CD8-positive, alpha-beta memory T cell (primary cell): ENCODE measurements at regions not wholly inside any gene's neighbourhood (a gene's known extent, or its start where the extent isn't known, plus 50 kb on each side); places are given as distances from the start of the nearest gene placed in this dataset.

Source experiments
- CTCF ChIA-PET: fragments of 350-600 bp; sonication (Branson Sonifier 250); formaldehyde crosslinking; loops from one replicate; lab custom pipeline; 2021; ENCODE audit warnings: antibody characterized with exemption; lab: Charles Lee
- POLR2A ChIA-PET: fragments of 350-600 bp; sonication (Branson Sonifier 250); formaldehyde crosslinking; loops from one replicate; lab custom pipeline; 2021; ENCODE audit warnings: antibody characterized with exemption; lab: Charles Lee
- DNase-seq, 5 donors: peaks; one replicate each; pipeline versions ENCODE4 v3.0.0 to v3.0.0-alpha.2; 2020 to 2022; ENCODE audit warnings: mixed read lengths in 1 of 5
- H3K27ac ChIP-seq: one replicate; pipeline ENCODE4 v1.7.0; 2013; ENCODE audit warnings: low read depth, mild to moderate bottlenecking, low read length, moderate library complexity
- H3K27me3 ChIP-seq: 2 replicates; pipeline ENCODE4 v1.7.0; 2013; ENCODE audit warnings: low read length, mild to moderate bottlenecking; ENCODE audit not compliant: insufficient read depth, poor library complexity, severe bottlenecking
- H3K36me3 ChIP-seq: 2 replicates; pipeline ENCODE4 v1.7.0; 2013; ENCODE audit warnings: mild to moderate bottlenecking, low read length, moderate library complexity; ENCODE audit not compliant: insufficient read depth
- H3K4me1 ChIP-seq: 2 replicates; pipeline ENCODE4 v1.7.0; 2013; ENCODE audit warnings: mild to moderate bottlenecking, low read length, moderate library complexity; ENCODE audit not compliant: insufficient read depth
- H3K4me3 ChIP-seq: 2 replicates; pipeline ENCODE4 v1.7.0; 2013; ENCODE audit warnings: mild to moderate bottlenecking, low read length
- H3K9me3 ChIP-seq: 2 replicates; pipeline ENCODE4 v1.7.0; 2013; ENCODE audit warnings: mild to moderate bottlenecking, low read length
- H3K27ac Mint-ChIP-seq, 8 donors: one replicate each; pipeline ENCODE4 v1.8.0; 2020 to 2021; ENCODE audit warnings: mixed read lengths in 8 of 8, mild to moderate bottlenecking in 6 of 8, inconsistent platforms in 3 of 8, moderate library complexity in 3 of 8
- H3K27me3 Mint-ChIP-seq, 2 donors: one replicate each; pipeline ENCODE4 v1.8.0; 2020 to 2021; ENCODE audit warnings: mixed read lengths in 2 of 2, mild to moderate bottlenecking in 1 of 2, moderate library complexity in 1 of 2
- H3K36me3 Mint-ChIP-seq, 3 donors: one replicate each; pipeline ENCODE4 v1.8.0; 2020 to 2021; ENCODE audit warnings: mixed read lengths in 3 of 3, inconsistent platforms in 1 of 3, mild to moderate bottlenecking in 1 of 3
- H3K4me1 Mint-ChIP-seq, 3 donors: one replicate each; pipeline ENCODE4 v1.8.0; 2020 to 2021; ENCODE audit warnings: mixed read lengths in 3 of 3, inconsistent platforms in 1 of 3, mild to moderate bottlenecking in 1 of 3
- H3K4me3 Mint-ChIP-seq, 7 donors: one replicate each; pipeline ENCODE4 v1.8.0; 2020 to 2021; ENCODE audit warnings: mixed read lengths in 7 of 7, mild to moderate bottlenecking in 6 of 7, moderate library complexity in 4 of 7, inconsistent platforms in 2 of 7
- H3K9me3 Mint-ChIP-seq, 5 donors: one replicate each; pipeline ENCODE4 v1.8.0; 2020 to 2022; ENCODE audit warnings: mixed read lengths in 5 of 5, mild to moderate bottlenecking in 3 of 5, moderate library complexity in 2 of 5, inconsistent platforms in 1 of 5

GRCh38 chr18:78722929-78723710 lies 256.5 kb upstream of the SALL3 start:
- no peak overlapping the region for H3K4me3 ChIP-seq
- CTCF ChIA-PET: no interaction called here
- POLR2A ChIA-PET: no interaction called here
- no peaks in the 10 kb centered on the region for H3K4me1 ChIP-seq
- H3K36me3 ChIP-seq: no peaks in the 10 kb centered on the region
- no peak for DNase-seq
- no peaks in the 10 kb centered on the region for H3K9me3 ChIP-seq
- Mint-ChIP-seq H3K27ac (no peak overlapping the region), H3K27me3 (peaks cover 15 to 25% of the 10 kb centered on the region in 2 donors), H3K4me3 (no peak overlapping the region), H3K36me3 (peaks cover 0 to 3% (median 0%) of the 10 kb centered on the region in 3 donors), H3K9me3 (peaks cover 0 to 2% (median 0%) of the 10 kb centered on the region in 5 donors), H3K4me1 (no peaks in the 10 kb centered on the region)
- H3K27me3 ChIP-seq: no peaks in the 10 kb centered on the region
- no peak overlapping the region for H3K27ac ChIP-seq

DNA sequence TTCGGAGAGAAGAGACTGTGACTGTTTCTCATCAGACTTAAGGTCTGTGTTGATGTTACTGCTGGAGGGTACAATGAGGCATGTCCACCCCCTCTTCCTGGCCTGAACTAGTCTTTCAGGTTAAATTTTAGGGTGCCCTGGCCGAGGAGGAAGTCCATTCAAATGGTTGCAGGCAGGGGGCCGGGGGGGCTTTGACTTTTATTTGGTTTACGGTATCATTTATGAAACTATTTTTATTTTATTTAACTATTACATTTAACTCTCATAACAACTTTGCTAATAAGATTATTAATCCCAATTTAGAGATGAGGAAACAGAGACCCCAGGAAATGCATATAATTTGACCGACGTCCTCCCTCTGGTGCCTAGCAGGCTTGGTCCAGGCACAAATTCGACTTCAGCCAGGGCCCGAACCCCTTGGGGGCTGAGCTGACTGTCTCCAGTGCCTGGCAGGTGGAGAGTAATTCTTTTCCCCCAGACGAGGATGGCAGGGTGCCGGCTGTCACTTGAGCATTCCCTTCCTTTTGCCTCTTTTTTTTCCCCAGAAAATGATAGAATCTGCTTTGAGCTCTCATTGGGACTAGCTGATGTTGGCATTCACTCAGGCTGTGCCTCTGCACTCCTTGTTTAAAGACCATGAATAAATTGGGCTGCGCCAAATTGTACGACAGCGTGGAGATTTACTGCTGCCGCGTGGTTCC lies 255.3 kb upstream of the SALL3 start:
- Mint-ChIP-seq H3K27me3 (peaks cover 12 to 25% of the 10 kb centered on the region in 2 donors), H3K4me1 (no peaks in the 10 kb centered on the region), H3K36me3 (no peaks in the 10 kb centered on the region), H3K9me3 (peaks cover 0 to 2% (median 0%) of the 10 kb centered on the region in 5 donors), H3K4me3 (no peak overlapping the region), H3K27ac (no peak overlapping the region)
- Histone ChIP-seq H3K36me3 (no peaks in the 10 kb centered on the region), H3K4me1 (no peaks in the 10 kb centered on the region), H3K4me3 (no peak overlapping the region), H3K9me3 (no peaks in the 10 kb centered on the region), H3K27ac (no peak overlapping the region), H3K27me3 (no peaks in the 10 kb centered on the region)
- ChIA-PET CTCF (no interaction called here), POLR2A (no interaction called here)
- no peak for DNase-seq

- Histone ChIP-seq H3K4me1 (no peaks in the 10 kb centered on the region), H3K36me3 (no peaks in the 10 kb centered on the region), H3K27me3 (no peaks in the 10 kb centered on the region), H3K9me3 (no peaks in the 10 kb centered on the region), H3K4me3 (no peak overlapping the region), H3K27ac (no peak overlapping the region)
- H3K27me3 Mint-ChIP-seq: peaks cover 10 to 21% of the 10 kb centered on the region in 2 donors
- ChIA-PET CTCF (no interaction called here), POLR2A (no interaction called here)
- no peak for DNase-seq
- no peak overlapping the region for H3K4me3 Mint-ChIP-seq
- H3K4me1 Mint-ChIP-seq: peaks cover 0 to 2% (median 0%) of the 10 kb centered on the region in 3 donors
- H3K9me3 Mint-ChIP-seq: no peaks in the 10 kb centered on the region
- no peaks in the 10 kb centered on the region for H3K36me3 Mint-ChIP-seq
- no peak overlapping the region for H3K27ac Mint-ChIP-seq
Measured at GRCh38 chr18:78725426-78725825, 254.2 kb upstream of the SALL3 start.

DNA sequence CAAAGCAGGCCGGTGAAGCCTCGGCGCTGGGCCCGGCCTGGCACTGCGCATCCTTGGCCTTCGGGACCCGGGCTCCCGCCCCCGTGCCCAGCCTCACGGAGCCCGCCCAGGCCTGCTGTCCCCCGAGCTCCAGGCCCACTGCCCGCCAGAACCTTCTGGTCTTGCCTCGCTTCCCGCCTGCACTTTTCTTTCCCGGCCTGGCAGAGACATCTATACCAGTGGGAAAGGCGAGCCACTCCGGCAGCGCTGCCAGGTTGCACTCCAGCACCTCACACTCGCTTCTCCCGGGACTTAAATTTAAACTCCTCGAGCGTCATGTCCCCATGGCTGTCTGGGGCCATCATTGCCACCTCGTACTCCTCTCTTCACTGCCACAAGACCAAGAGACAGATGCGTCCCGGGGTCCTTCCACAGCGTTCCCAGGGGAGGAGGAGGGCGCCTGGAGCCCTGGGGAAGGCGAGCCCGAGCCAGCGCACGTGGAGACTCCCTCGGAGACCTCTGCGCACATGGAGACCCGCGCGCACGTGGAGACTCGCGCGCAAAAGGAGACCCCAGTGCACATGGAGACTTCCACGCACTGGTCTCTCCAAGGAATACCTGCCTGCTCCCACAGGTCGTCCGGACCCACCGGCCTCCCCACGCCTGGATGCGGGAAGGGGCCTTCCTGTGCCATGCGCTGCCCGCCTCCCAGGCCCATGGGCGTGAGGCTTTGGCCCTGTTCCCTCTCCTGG lies 253.1 kb upstream of the SALL3 start:
- Mint-ChIP-seq H3K27me3 (peaks cover 6 to 17% of the 10 kb centered on the region in 2 donors), H3K4me3 (no peak overlapping the region), H3K4me1 (peaks cover 0 to 3% (median 0%) of the 10 kb centered on the region in 3 donors), H3K9me3 (no peaks in the 10 kb centered on the region), H3K36me3 (no peaks in the 10 kb centered on the region), H3K27ac (peak overlapping the region in 1 of 8 donors; percentile 21)
- H3K27me3 ChIP-seq: no peaks in the 10 kb centered on the region
- ChIA-PET POLR2A (no interaction called here), CTCF (no interaction called here)
- DNase-seq: no peak
- H3K9me3 ChIP-seq: no peaks in the 10 kb centered on the region
- no peaks in the 10 kb centered on the region for H3K4me1 ChIP-seq
- H3K36me3 ChIP-seq: no peaks in the 10 kb centered on the region
- no peak overlapping the region for H3K27ac ChIP-seq
- H3K4me3 ChIP-seq: no peak overlapping the region

DNA sequence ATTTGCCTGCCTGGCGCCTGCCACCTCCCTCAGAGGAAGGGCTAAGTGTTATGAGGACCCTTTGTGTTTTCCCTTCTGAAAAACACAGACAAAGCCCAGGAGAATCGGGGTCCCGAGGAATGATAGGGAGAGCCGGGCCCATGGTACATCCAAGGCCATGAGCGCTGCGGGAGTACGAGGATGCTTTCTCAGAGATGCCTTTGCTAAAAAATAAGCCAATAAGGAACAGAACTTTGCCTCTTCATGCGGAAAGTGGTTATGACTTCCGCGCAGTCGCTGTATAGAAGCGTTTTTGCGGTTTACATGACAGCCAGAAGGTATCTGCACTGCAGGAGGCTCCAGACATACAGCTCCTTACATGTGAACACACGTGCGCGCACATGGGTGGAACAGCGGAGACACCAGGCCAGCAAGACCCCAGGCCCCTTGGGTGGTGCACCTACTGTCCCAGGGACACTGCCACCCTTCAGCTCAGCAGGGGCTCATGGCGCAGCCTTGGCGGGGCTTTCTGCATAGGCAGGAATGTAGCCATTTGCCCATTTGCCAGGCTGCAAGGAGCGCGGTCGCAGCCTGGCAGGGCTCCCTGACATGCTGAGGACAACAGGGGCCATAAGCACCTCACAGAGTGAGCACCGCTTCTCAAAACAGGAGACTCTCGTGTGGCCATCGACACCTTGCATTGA lies 252.4 kb upstream of the SALL3 start:
- H3K9me3 Mint-ChIP-seq: no peaks in the 10 kb centered on the region
- H3K4me3 Mint-ChIP-seq: no peak overlapping the region
- Histone ChIP-seq H3K9me3 (no peaks in the 10 kb centered on the region), H3K27me3 (no peaks in the 10 kb centered on the region), H3K36me3 (no peaks in the 10 kb centered on the region), H3K4me1 (no peaks in the 10 kb centered on the region), H3K27ac (no peak overlapping the region), H3K4me3 (no peak overlapping the region)
- H3K27ac Mint-ChIP-seq: no peak overlapping the region
- H3K4me1 Mint-ChIP-seq: peaks cover 0 to 3% (median 0%) of the 10 kb centered on the region in 3 donors
- DNase-seq: no peak
- CTCF ChIA-PET: no interaction called here
- peaks cover 3 to 10% of the 10 kb centered on the region in 2 donors for H3K27me3 Mint-ChIP-seq
- no peaks in the 10 kb centered on the region for H3K36me3 Mint-ChIP-seq
- POLR2A ChIA-PET: no interaction called here

DNA sequence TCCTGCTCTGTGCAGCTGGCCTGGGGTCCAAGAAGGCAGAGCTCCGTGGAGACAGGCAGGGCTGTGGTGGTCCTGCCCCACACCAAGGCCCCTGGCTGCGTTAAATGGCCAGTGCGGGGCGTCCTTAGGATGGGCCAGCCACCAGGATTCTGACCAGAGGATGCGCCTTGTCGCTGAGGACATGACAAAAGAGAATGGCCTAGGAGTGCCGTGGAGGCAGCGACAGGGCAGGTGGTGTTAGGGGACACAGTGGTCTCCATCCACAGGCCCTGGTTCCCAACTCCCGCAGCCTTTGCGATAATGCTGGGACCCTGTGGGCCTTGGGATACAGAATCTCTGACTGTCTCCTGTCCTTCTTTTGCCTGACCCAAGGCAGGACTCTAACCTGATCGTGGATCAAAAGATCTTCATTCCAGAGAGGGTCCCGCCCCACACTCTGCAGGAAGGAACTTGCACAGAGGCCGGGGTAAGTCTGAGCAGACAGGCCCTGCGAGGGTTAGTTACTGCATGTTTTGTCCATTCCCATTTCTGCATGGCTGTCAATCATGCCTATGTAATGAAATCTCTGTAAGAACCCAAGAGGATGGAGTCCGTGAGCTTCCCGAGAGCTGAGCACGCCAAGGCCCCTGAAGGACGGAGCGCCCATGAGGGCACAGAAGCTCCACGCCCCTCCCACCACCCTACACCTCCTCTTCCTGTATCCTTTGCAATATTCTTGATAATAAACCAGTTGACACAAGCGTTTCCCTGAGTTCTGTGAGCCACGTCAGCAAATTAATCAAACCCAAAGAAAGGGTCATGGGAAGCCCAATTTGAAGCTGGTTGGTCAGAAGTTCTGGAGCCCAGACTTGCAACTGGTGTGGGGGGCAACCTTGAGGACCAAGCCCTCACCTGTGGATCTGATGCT lies 251.5 kb upstream of the SALL3 start:
- H3K4me3 ChIP-seq: no peak overlapping the region
- Mint-ChIP-seq H3K4me1 (peaks cover 0 to 3% (median 0%) of the 10 kb centered on the region in 3 donors), H3K4me3 (no peak overlapping the region), H3K9me3 (no peaks in the 10 kb centered on the region), H3K36me3 (no peaks in the 10 kb centered on the region), H3K27me3 (peaks cover 5 to 6% of the 10 kb centered on the region in 2 donors), H3K27ac (no peak overlapping the region)
- H3K27ac ChIP-seq: no peak overlapping the region
- CTCF ChIA-PET: no interaction called here
- no peaks in the 10 kb centered on the region for H3K27me3 ChIP-seq
- POLR2A ChIA-PET: no interaction called here
- no peak for DNase-seq
- no peaks in the 10 kb centered on the region for H3K4me1 ChIP-seq
- no peaks in the 10 kb centered on the region for H3K36me3 ChIP-seq
- H3K9me3 ChIP-seq: no peaks in the 10 kb centered on the region

DNA sequence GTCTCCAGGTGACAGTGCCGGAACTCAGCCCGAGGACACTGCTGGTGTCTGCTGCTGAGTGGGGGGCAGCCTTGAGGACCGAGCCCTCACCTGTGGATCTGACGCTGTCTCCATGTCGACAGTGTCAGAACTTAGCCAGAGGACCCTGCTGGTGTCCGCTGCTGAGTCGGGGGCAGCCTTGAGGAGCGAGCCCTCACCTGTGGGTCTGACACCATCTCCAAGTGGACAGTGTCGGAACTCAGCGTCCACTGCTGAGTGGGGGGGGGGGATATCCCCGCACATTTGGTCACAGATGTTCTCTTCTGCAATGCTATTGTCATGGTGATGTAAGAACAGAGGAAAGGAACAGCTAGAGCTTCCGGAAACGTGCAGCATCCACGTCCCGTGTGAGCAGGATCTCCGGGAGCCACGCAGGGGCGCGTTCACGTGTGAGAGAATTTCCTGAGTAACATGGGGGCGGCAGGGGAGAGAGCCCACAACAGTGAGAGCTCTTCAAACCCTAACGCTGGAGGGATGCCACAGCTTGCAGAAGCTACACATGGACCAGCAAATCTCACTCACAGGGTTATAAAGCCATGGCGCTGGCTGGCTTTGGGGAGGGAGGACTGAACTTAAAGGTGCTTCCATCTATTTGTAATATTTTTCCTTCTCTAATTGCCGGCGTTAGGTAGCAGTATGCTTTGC lies 250.7 kb upstream of the SALL3 start:
- Histone ChIP-seq H3K9me3 (no peaks in the 10 kb centered on the region), H3K4me1 (no peaks in the 10 kb centered on the region), H3K27ac (no peak overlapping the region), H3K27me3 (no peaks in the 10 kb centered on the region), H3K4me3 (no peak overlapping the region), H3K36me3 (no peaks in the 10 kb centered on the region)
- peaks cover 2 to 3% of the 10 kb centered on the region in 2 donors for H3K27me3 Mint-ChIP-seq
- H3K27ac Mint-ChIP-seq: peak overlapping the region in 1 of 8 donors; percentile 58
- no peaks in the 10 kb centered on the region for H3K9me3 Mint-ChIP-seq
- no peak for DNase-seq
- CTCF ChIA-PET: no interaction called here
- peaks cover 0 to 3% (median 0%) of the 10 kb centered on the region in 3 donors for H3K4me1 Mint-ChIP-seq
- POLR2A ChIA-PET: no interaction called here
- no peak overlapping the region for H3K4me3 Mint-ChIP-seq
- H3K36me3 Mint-ChIP-seq: no peaks in the 10 kb centered on the region
